ENCODE measurements at regions not wholly inside any gene's neighbourhood (a gene's known extent, or its start where the extent isn't known, plus 50 kb on each side); places are given as distances from the start of the nearest gene placed in this dataset.

DNA sequence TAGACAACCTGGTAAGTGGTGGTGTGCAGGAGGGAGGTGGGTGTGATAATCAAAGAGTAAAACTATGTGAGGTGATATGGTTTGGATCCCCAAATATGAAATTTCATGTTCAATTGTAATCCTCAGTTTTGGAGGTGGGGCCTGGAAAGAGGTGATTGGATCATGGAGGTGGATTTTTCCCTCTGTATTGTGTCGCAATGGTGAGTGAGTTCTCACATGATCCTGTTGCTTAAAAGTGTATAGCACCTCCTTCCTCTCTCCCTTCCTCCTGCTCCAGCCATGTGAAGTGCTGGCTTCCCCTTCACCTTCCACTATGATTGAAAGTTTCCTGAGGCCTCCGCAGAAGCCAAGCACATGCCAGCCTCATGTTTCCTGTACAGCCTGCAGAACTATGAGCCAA, 270.2 kb upstream of the FOXG1 start:
- Mint-ChIP-seq H3K4me3 (no peak overlapping the region), H3K27me3 (no peaks in the 10 kb centered on the region), H3K4me1 (no peaks in the 10 kb centered on the region), H3K36me3 (no peaks in the 10 kb centered on the region), H3K9me3 (peaks cover 0 to 32% (median 13%) of the 10 kb centered on the region in 7 donors), H3K27ac (no peak overlapping the region)
- Histone ChIP-seq H3K9me3 (ENCODE audit: control insufficient read depth in 2 of 2, low read length in 2 of 2) (peaks cover 0 to 11% of the 10 kb centered on the region in 2 experiments), H3K4me3 (ENCODE audit: low read depth, low read length) (no peak overlapping the region), H3K4me1 (ENCODE audit: control insufficient read depth, insufficient read depth, low read length, poor library complexity, severe bottlenecking) (no peaks in the 10 kb centered on the region), H3K27ac (ENCODE audit: insufficient read depth, low read length, poor library complexity, severe bottlenecking) (no peak overlapping the region), H3K36me3 (ENCODE audit: control insufficient read depth, insufficient read depth, low read length) (no peaks in the 10 kb centered on the region), H3K27me3 (ENCODE audit: control insufficient read depth, insufficient read depth, low read length) (no peaks in the 10 kb centered on the region)
- no peak for ATAC-seq (ENCODE audit: low read depth in 2 of 2)
- no peak for DNase-seq

DNA sequence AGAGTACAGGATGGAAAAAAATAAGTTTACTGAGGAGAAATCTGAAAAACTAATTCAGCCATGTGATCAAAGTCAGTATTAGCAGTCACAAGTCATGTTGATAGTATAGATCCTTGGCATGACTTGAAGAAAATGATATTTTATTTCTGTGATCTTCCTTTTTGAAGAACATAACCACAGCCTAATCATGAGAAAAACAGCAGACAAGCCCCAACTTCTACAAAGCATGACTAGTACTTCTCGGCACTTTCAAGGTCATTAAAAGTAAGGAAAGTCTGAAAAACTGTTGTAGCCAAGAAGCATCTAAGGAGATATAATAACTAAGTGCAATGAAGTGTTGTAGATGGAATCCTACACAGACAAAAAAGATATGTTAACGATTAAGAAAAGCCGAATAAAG, 264.1 kb upstream of the FOXG1 start:
- no peaks in the 10 kb centered on the region for H3K4me1 Mint-ChIP-seq
- H3K4me1 ChIP-seq (ENCODE audit: control insufficient read depth, insufficient read depth, low read length, poor library complexity, severe bottlenecking), result no peaks in the 10 kb centered on the region
- no peaks in the 10 kb centered on the region for H3K36me3 ChIP-seq (ENCODE audit: control insufficient read depth, insufficient read depth, low read length)
- H3K4me3 Mint-ChIP-seq, result no peak overlapping the region
- H3K27me3 ChIP-seq (ENCODE audit: control insufficient read depth, insufficient read depth, low read length), result no peaks in the 10 kb centered on the region
- H3K27ac ChIP-seq (ENCODE audit: insufficient read depth, low read length, poor library complexity, severe bottlenecking), result no peak overlapping the region
- peaks cover 2 to 28% (median 15%) of the 10 kb centered on the region in 7 donors for H3K9me3 Mint-ChIP-seq
- ATAC-seq (ENCODE audit: low read depth in 2 of 2) (no peak), DNase-seq (no peak)
- H3K27ac Mint-ChIP-seq, result no peak overlapping the region
- no peaks in the 10 kb centered on the region for H3K27me3 Mint-ChIP-seq
- H3K4me3 ChIP-seq (ENCODE audit: low read depth, low read length), result no peak overlapping the region
- H3K9me3 ChIP-seq (ENCODE audit: control insufficient read depth in 2 of 2, low read length in 2 of 2), result peaks cover 0 to 7% of the 10 kb centered on the region in 2 experiments
- no peaks in the 10 kb centered on the region for H3K36me3 Mint-ChIP-seq

DNA sequence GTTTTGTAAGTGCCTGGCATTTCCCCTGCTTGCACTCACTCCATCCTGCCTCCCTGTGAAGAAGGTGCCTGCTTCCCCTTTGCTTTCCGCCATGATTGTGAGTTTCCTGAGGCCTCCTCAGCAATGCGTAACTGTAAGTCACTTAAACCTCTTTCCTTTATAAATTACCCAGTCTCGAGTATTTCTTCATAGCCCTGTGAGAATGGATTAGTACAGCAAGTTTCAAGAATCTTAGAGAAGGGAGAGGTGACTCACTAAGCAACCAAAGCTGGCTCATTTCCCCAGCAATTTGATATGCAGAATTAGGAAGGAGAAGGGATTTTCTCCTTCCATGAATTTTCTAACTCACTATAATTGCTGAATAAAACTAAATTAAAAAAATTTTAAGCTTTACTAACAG, 251.0 kb upstream of the FOXG1 start:
- Histone ChIP-seq H3K27me3 (ENCODE audit: control insufficient read depth, insufficient read depth, low read length) (no peaks in the 10 kb centered on the region), H3K4me1 (ENCODE audit: control insufficient read depth, insufficient read depth, low read length, poor library complexity, severe bottlenecking) (no peaks in the 10 kb centered on the region), H3K27ac (ENCODE audit: insufficient read depth, low read length, poor library complexity, severe bottlenecking) (no peak overlapping the region), H3K9me3 (ENCODE audit: control insufficient read depth in 2 of 2, low read length in 2 of 2) (peaks cover 0 to 14% of the 10 kb centered on the region in 2 experiments), H3K36me3 (ENCODE audit: control insufficient read depth, insufficient read depth, low read length) (no peaks in the 10 kb centered on the region), H3K4me3 (ENCODE audit: low read depth, low read length) (no peak overlapping the region)
- H3K9me3 Mint-ChIP-seq, result peaks cover 5 to 29% (median 10%) of the 10 kb centered on the region in 7 donors
- no peak overlapping the region for H3K4me3 Mint-ChIP-seq
- DNase-seq (no peak), ATAC-seq (ENCODE audit: low read depth in 2 of 2) (no peak)
- no peaks in the 10 kb centered on the region for H3K4me1 Mint-ChIP-seq
- H3K27ac Mint-ChIP-seq, result no peak overlapping the region
- no peaks in the 10 kb centered on the region for H3K27me3 Mint-ChIP-seq
- no peaks in the 10 kb centered on the region for H3K36me3 Mint-ChIP-seq

DNA sequence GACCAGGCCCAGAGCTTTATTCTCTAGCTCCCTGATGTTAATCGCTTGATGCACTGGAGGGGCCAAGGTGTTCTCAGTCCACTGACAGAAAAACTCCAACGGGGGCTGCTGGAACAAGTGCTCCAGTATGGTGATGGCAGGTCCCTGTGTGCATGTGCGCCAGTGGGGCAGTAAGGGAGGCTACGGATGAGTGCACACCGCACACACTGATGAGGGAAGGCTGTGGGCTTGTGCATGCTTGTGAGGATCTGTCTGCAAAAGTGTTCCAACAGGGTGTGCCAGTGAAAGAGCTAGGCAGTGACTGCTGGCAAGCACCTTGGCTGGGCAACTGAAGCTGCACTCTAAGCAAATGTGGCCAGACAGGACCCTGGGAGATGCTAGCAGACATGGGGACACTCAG, 229.7 kb upstream of the FOXG1 start:
- Histone ChIP-seq H3K9me3 (ENCODE audit: control insufficient read depth in 2 of 2, low read length in 2 of 2) (peaks cover 0 to 22% of the 10 kb centered on the region in 2 experiments), H3K36me3 (ENCODE audit: control insufficient read depth, insufficient read depth, low read length) (no peaks in the 10 kb centered on the region), H3K4me3 (ENCODE audit: low read depth, low read length) (no peak overlapping the region), H3K27me3 (ENCODE audit: control insufficient read depth, insufficient read depth, low read length) (no peaks in the 10 kb centered on the region), H3K27ac (ENCODE audit: insufficient read depth, low read length, poor library complexity, severe bottlenecking) (no peak overlapping the region), H3K4me1 (ENCODE audit: control insufficient read depth, insufficient read depth, low read length, poor library complexity, severe bottlenecking) (no peaks in the 10 kb centered on the region)
- Mint-ChIP-seq H3K27ac (no peak overlapping the region), H3K4me1 (no peaks in the 10 kb centered on the region), H3K9me3 (peaks cover 6 to 45% (median 18%) of the 10 kb centered on the region in 7 donors), H3K4me3 (no peak overlapping the region), H3K27me3 (no peaks in the 10 kb centered on the region), H3K36me3 (no peaks in the 10 kb centered on the region)
- ATAC-seq (ENCODE audit: low read depth in 2 of 2) (no peak), DNase-seq (no peak)

DNA sequence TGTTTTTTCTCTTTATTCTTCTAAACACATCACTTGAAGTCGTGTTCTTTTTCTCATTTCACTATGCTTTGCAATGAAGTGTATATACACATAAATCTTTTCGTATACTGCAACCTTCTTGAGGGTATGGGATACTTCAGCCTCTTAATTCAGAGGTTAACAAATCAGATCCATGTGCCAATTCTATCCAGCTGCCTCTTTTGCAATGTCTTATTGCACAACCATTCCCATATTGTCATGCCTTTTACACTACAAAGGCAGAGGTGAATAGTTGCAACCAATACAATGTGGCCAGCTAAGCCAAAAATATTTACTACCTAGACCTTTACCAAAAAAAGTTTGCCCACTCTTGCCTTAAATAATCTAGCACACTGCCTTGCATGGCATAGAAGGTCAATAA, 224.5 kb upstream of the FOXG1 start:
- Histone ChIP-seq H3K4me1 (ENCODE audit: control insufficient read depth, insufficient read depth, low read length, poor library complexity, severe bottlenecking) (no peaks in the 10 kb centered on the region), H3K27ac (ENCODE audit: insufficient read depth, low read length, poor library complexity, severe bottlenecking) (no peak overlapping the region), H3K27me3 (ENCODE audit: control insufficient read depth, insufficient read depth, low read length) (no peaks in the 10 kb centered on the region), H3K4me3 (ENCODE audit: low read depth, low read length) (no peak overlapping the region), H3K9me3 (ENCODE audit: control insufficient read depth in 2 of 2, low read length in 2 of 2) (peaks cover 0 to 13% of the 10 kb centered on the region in 2 experiments), H3K36me3 (ENCODE audit: control insufficient read depth, insufficient read depth, low read length) (no peaks in the 10 kb centered on the region)
- Mint-ChIP-seq H3K27ac (no peak overlapping the region), H3K9me3 (peaks cover 7 to 21% (median 10%) of the 10 kb centered on the region in 7 donors), H3K4me3 (no peak overlapping the region), H3K27me3 (no peaks in the 10 kb centered on the region), H3K4me1 (no peaks in the 10 kb centered on the region), H3K36me3 (no peaks in the 10 kb centered on the region)
- ATAC-seq (ENCODE audit: low read depth in 2 of 2) (no peak), DNase-seq (no peak)

DNA sequence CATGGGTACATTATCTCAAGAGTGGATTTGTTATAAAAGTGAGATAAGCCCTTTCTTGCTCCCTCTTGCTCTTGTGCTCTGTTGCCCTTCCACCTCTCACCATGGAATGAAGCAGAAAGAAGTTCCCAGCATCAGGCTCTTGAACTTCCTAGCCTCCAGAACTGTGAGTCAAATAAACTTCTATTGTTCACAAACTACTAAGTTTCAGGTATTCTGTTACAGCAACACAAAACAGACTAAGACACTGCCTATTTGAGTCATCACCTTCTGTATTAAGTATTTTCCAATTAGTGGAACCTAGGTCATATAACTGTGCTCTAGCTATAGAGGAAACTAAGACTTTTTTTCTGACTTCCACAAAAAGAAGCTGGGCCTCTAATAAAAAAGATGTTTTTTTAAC, 201.2 kb upstream of the FOXG1 start:
- Histone ChIP-seq H3K4me3 (ENCODE audit: low read depth, low read length) (no peak overlapping the region), H3K27me3 (ENCODE audit: control insufficient read depth, insufficient read depth, low read length) (no peaks in the 10 kb centered on the region), H3K36me3 (ENCODE audit: control insufficient read depth, insufficient read depth, low read length) (no peaks in the 10 kb centered on the region), H3K4me1 (ENCODE audit: control insufficient read depth, insufficient read depth, low read length, poor library complexity, severe bottlenecking) (no peaks in the 10 kb centered on the region), H3K27ac (ENCODE audit: insufficient read depth, low read length, poor library complexity, severe bottlenecking) (no peak overlapping the region), H3K9me3 (ENCODE audit: control insufficient read depth in 2 of 2, low read length in 2 of 2) (peaks cover 0 to 1% of the 10 kb centered on the region in 2 experiments)
- no peak overlapping the region for H3K4me3 Mint-ChIP-seq
- no peak overlapping the region for H3K27ac Mint-ChIP-seq
- DNase-seq, result no peak
- H3K36me3 Mint-ChIP-seq, result no peaks in the 10 kb centered on the region
- peaks cover 1 to 52% (median 9%) of the 10 kb centered on the region in 7 donors for H3K9me3 Mint-ChIP-seq
- H3K4me1 Mint-ChIP-seq, result no peaks in the 10 kb centered on the region
- no peak for ATAC-seq (ENCODE audit: low read depth in 2 of 2)
- no peaks in the 10 kb centered on the region for H3K27me3 Mint-ChIP-seq

DNA sequence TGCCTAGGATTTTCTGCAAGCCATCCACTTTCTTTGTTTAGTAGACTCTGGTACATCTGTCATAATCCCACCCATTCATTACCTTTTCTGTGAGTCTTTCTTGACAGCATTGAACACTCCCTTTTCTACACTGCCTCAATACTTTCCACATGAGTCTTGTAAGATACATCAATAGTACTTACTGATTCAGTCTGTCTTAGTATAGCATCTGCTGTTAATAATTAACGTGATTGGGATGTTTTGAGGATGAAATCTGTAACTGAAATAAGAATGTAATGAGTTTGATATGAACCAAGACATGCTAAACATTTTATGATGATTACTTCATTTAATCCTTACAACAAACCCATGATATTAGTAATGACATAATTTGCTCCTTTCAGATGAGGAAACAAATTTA, 196.2 kb upstream of the FOXG1 start:
- H3K27me3 ChIP-seq (ENCODE audit: control insufficient read depth, insufficient read depth, low read length), result no peaks in the 10 kb centered on the region
- H3K36me3 ChIP-seq (ENCODE audit: control insufficient read depth, insufficient read depth, low read length), result no peaks in the 10 kb centered on the region
- no peak overlapping the region for H3K27ac Mint-ChIP-seq
- DNase-seq, result no peak
- peaks cover 1 to 9% of the 10 kb centered on the region in 2 experiments for H3K9me3 ChIP-seq (ENCODE audit: control insufficient read depth in 2 of 2, low read length in 2 of 2)
- ATAC-seq (ENCODE audit: low read depth in 2 of 2), result no peak
- H3K27ac ChIP-seq (ENCODE audit: insufficient read depth, low read length, poor library complexity, severe bottlenecking), result no peak overlapping the region
- no peaks in the 10 kb centered on the region for H3K4me1 Mint-ChIP-seq
- H3K4me1 ChIP-seq (ENCODE audit: control insufficient read depth, insufficient read depth, low read length, poor library complexity, severe bottlenecking), result no peaks in the 10 kb centered on the region
- H3K4me3 Mint-ChIP-seq, result no peak overlapping the region
- no peaks in the 10 kb centered on the region for H3K36me3 Mint-ChIP-seq
- peaks cover 0 to 49% (median 12%) of the 10 kb centered on the region in 7 donors for H3K9me3 Mint-ChIP-seq
- H3K4me3 ChIP-seq (ENCODE audit: low read depth, low read length), result no peak overlapping the region
- no peaks in the 10 kb centered on the region for H3K27me3 Mint-ChIP-seq

DNA sequence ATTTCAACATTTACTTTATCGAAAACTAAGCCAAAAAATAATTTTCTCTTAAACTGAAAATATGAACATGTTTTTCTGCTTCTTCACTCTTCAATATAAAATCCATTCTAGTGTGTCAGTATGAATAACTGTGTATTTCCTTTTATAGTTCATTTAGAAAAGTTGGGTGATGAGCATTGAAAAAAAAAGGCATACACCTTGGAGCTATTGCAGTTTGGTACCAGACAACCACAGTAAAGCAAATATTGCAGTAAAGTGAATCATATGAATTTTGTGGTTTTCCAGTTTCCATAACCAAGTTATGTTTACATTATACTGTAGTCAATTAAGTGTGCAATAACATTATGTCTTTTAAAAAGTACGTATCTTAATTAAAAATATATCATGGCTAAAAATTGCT, 195.0 kb upstream of the FOXG1 start:
- ATAC-seq (ENCODE audit: low read depth in 2 of 2), result no peak
- H3K4me3 Mint-ChIP-seq, result no peak overlapping the region
- peaks cover 1 to 9% of the 10 kb centered on the region in 2 experiments for H3K9me3 ChIP-seq (ENCODE audit: control insufficient read depth in 2 of 2, low read length in 2 of 2)

More for the DNA sequence above, 195.0 kb upstream of the FOXG1 start:
- Histone ChIP-seq H3K27me3 (ENCODE audit: control insufficient read depth, insufficient read depth, low read length) (no peaks in the 10 kb centered on the region), H3K36me3 (ENCODE audit: control insufficient read depth, insufficient read depth, low read length) (no peaks in the 10 kb centered on the region), H3K4me3 (ENCODE audit: low read depth, low read length) (no peak overlapping the region), H3K4me1 (ENCODE audit: control insufficient read depth, insufficient read depth, low read length, poor library complexity, severe bottlenecking) (no peaks in the 10 kb centered on the region), H3K27ac (ENCODE audit: insufficient read depth, low read length, poor library complexity, severe bottlenecking) (no peak overlapping the region)
- H3K9me3 Mint-ChIP-seq, result peaks cover 0 to 36% (median 10%) of the 10 kb centered on the region in 7 donors
- no peaks in the 10 kb centered on the region for H3K36me3 Mint-ChIP-seq
- H3K4me1 Mint-ChIP-seq, result no peaks in the 10 kb centered on the region
- DNase-seq, result no peak
- H3K27me3 Mint-ChIP-seq, result no peaks in the 10 kb centered on the region
- no peak overlapping the region for H3K27ac Mint-ChIP-seq

All from CD4-positive, CD25-positive, alpha-beta regulatory T cell (primary cell).